SK-N-SH (cell line): ENCODE measurements at regions not wholly inside any gene's neighbourhood (a gene's known extent, or its start where the extent isn't known, plus 50 kb on each side); places are given as distances from the start of the nearest gene placed in this dataset.

Source experiments
- CTCF ChIA-PET: fragments of 300-600, 350-600 bp; formaldehyde crosslinking; extraction: SDS; loops from one replicate; lab custom pipeline; 2021; lab: Yijun Ruan, JAX
- POLR2A ChIA-PET: fragments of 350-600 bp; sonication (Branson Sonifier 250); formaldehyde crosslinking; extraction: SDS; loops from one replicate; lab custom pipeline; 2020; ENCODE audit warnings: antibody characterized with exemption, inconsistent platforms; lab: Yijun Ruan, JAX
- DNase-seq: peaks from one replicate; pipeline ENCODE4 v3.0.0; 2012
- H2AFZ ChIP-seq: fragments of 200-600 bp; sonication (generic); 2 replicates; pipeline ENCODE4 v1.8.1; 2016; ENCODE audit warnings: antibody characterized with exemption, mild to moderate bottlenecking, low read depth
- H3F3A ChIP-seq: fragments of 200-600 bp; sonication (generic); replicated peaks from 2 replicates; pipeline ENCODE3; 2016; ENCODE audit warnings: antibody characterized with exemption, mild to moderate bottlenecking; ENCODE audit not compliant: insufficient read depth
- H3K27ac ChIP-seq, 2 experiments: fragments of 200-500 bp in 1 of 2; fragments of 200-600 bp in 1 of 2; sonication (Bioruptor generic) in 1 of 2; sonication (generic), shearing (Covaris generic) in 1 of 2; 2 replicates each; pipeline versions ENCODE4 v1.5.1 to v1.6.1; 2014 to 2016; ENCODE audit warnings: low read depth in 2 of 2, inconsistent platforms in 1 of 2, low read length in 1 of 2, mild to moderate bottlenecking in 1 of 2, mixed read lengths in 1 of 2
- H3K27me3 ChIP-seq: fragments of 200-600 bp; sonication (generic), shearing (Covaris generic); 2 replicates; pipeline ENCODE4 v1.6.1; 2016; ENCODE audit warnings: mixed run types; ENCODE audit not compliant: insufficient read depth
- H3K36me3 ChIP-seq, 2 experiments: fragments of 200-500 bp in 1 of 2; fragments of 200-600 bp in 1 of 2; sonication (Bioruptor generic) in 1 of 2; sonication (generic) in 1 of 2; replicated peaks in 1 of 2; 2 replicates each; pipeline versions ENCODE3 to v1.5.1; 2014 to 2016; ENCODE audit warnings: low read length in 1 of 2, mild to moderate bottlenecking in 1 of 2; ENCODE audit not compliant: insufficient read depth in 2 of 2, control insufficient read depth in 1 of 2
- H3K4me1 ChIP-seq, 2 experiments: fragments of 200-500 bp in 1 of 2; fragments of 200-600 bp in 1 of 2; sonication (Bioruptor generic) in 1 of 2; sonication (generic), shearing (Covaris generic) in 1 of 2; 2 replicates each; pipeline versions ENCODE4 v1.5.1 to v1.6.1; 2014 to 2016; ENCODE audit warnings: low read depth in 1 of 2, low read length in 1 of 2, mixed run types in 1 of 2; ENCODE audit not compliant: insufficient read depth in 2 of 2, control insufficient read depth in 1 of 2
- H3K4me2 ChIP-seq: fragments of 200-600 bp; sonication (generic), shearing (Covaris generic); 2 replicates; pipeline ENCODE4 v1.6.1; 2017; ENCODE audit warnings: mixed run types
- H3K4me3 ChIP-seq, 2 experiments: fragments of 200-500 bp in 1 of 2; fragments of 200-600 bp in 1 of 2; sonication (Bioruptor generic) in 1 of 2; sonication (generic), shearing (Covaris generic) in 1 of 2; 2 replicates each; pipeline versions ENCODE4 v1.5.1 to v1.8.1; 2014 to 2016; ENCODE audit warnings: low read depth in 2 of 2, inconsistent platforms in 1 of 2, low read length in 1 of 2, mild to moderate bottlenecking in 1 of 2, mixed read lengths in 1 of 2, moderate library complexity in 1 of 2
- H3K79me2 ChIP-seq: fragments of 200-600 bp; sonication (generic); 2 replicates; pipeline ENCODE4 v1.8.1; 2017; ENCODE audit warnings: mild to moderate bottlenecking; ENCODE audit not compliant: insufficient read depth
- H3K9ac ChIP-seq: fragments of 200-600 bp; sonication (generic); 2 replicates; pipeline ENCODE4 v1.6.1; 2017; ENCODE audit warnings: mixed run types
- H3K9me2 ChIP-seq: fragments of 200-600 bp; sonication (generic); 2 replicates; pipeline ENCODE4 v1.6.1; 2017; ENCODE audit warnings: mixed run types
- H3K9me3 ChIP-seq: fragments of 200-600 bp; sonication (generic); 2 replicates; pipeline ENCODE4 v1.6.1; 2017; ENCODE audit warnings: mixed run types, mild to moderate bottlenecking, moderate library complexity
- H4K20me1 ChIP-seq: fragments of 200-600 bp; sonication (generic); 2 replicates; pipeline ENCODE4 v1.6.1; 2017; ENCODE audit warnings: mild to moderate bottlenecking, mixed run types; ENCODE audit not compliant: insufficient read depth
- JUND ChIP-seq: IDR thresholded peaks from 2 replicates; pipeline ENCODE4 v1.4.0; 2012
- MEF2A ChIP-seq: IDR thresholded peaks from 2 replicates; pipeline ENCODE4 v1.4.0; 2012; ENCODE audit warnings: low read depth, borderline replicate concordance
- NFIC ChIP-seq: IDR thresholded peaks from 2 replicates; pipeline ENCODE4 v1.4.0; 2012; ENCODE audit warnings: borderline replicate concordance
- NRF1 ChIP-seq: IDR thresholded peaks from 2 replicates; pipeline ENCODE4 v1.6.1; 2012; ENCODE audit warnings: low read depth, mild to moderate bottlenecking, low read length
- RAD21 ChIP-seq: IDR thresholded peaks from 2 replicates; pipeline ENCODE4 v1.6.1; 2012; ENCODE audit warnings: mild to moderate bottlenecking, low read length
- RFX5 ChIP-seq: IDR thresholded peaks from 2 replicates; pipeline ENCODE4 v1.6.1; 2012; ENCODE audit warnings: mild to moderate bottlenecking, improper control_type of control experiment, low read length
- SIN3A ChIP-seq: IDR thresholded peaks from 2 replicates; pipeline ENCODE4 v1.6.1; 2012; ENCODE audit warnings: low read depth, mild to moderate bottlenecking, low read length, moderate library complexity, borderline replicate concordance
- SMC3 ChIP-seq: IDR thresholded peaks from 2 replicates; pipeline ENCODE4 v1.6.1; 2012; ENCODE audit warnings: low read depth, low read length, improper control_type of control experiment
- TEAD4 ChIP-seq: IDR thresholded peaks from 2 replicates; pipeline ENCODE4 v1.4.0; 2012; ENCODE audit warnings: mild to moderate bottlenecking, borderline replicate concordance; ENCODE audit not compliant: insufficient read depth
- WGBS: methylation state at CpG from one replicate; pipeline ENCODE4 v1.1.6; 2017; ENCODE audit warnings: low lambda C conversion rate; 5-methylcytosine and 5-hydroxymethylcytosine counted together
- TF ChIP-seq, protein P1 (sequence below): fragments of 200-600 bp; sonication (generic); IDR thresholded peaks from 2 replicates; pipeline ENCODE4 v1.6.1; 2017; ENCODE audit warnings: antibody characterized with exemption, mild to moderate bottlenecking, moderate library complexity
- TF ChIP-seq, protein P2 (sequence below): IDR thresholded peaks from 2 replicates; pipeline ENCODE4 v1.4.0; 2012; ENCODE audit warnings: low read depth, borderline replicate concordance
- TF ChIP-seq, protein P3 (sequence below): IDR thresholded peaks from 2 replicates; pipeline ENCODE4 v1.6.1; 2012; ENCODE audit warnings: mild to moderate bottlenecking, low read depth, low read length, moderate library complexity

DNA sequence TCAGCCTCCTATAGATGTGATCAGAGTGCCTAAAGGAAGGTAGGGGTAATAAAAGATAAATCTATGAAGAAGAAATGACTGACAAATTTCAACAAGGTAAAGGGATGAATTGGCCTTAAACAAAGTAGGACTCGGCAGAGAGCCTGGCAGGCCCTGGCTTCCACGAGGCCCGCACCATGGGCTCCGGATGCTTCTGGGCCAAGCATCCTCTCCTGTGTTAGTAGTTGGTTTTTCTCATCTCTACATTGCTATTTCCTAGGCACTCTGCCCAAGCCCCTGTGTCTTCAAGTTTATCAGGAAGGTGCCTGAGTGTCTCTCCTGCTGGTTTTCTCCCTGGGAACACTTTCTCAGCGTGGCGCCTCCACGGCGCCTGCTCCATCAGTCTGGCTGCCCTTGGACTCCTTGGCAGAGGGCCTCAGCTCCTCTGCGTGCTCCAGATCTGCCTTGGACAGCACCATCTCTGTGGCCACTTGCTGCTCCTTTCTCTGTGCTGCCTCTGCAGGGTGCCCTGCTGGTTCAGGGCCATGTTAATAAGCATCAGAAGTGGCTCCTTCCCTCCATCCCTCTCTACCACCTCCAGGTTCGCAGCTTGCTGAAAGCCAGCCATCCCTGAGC is 413.3 kb upstream of the DPP6 start:
- CTCF ChIA-PET, result no interaction called here
- TF ChIP-seq, protein P1, sequence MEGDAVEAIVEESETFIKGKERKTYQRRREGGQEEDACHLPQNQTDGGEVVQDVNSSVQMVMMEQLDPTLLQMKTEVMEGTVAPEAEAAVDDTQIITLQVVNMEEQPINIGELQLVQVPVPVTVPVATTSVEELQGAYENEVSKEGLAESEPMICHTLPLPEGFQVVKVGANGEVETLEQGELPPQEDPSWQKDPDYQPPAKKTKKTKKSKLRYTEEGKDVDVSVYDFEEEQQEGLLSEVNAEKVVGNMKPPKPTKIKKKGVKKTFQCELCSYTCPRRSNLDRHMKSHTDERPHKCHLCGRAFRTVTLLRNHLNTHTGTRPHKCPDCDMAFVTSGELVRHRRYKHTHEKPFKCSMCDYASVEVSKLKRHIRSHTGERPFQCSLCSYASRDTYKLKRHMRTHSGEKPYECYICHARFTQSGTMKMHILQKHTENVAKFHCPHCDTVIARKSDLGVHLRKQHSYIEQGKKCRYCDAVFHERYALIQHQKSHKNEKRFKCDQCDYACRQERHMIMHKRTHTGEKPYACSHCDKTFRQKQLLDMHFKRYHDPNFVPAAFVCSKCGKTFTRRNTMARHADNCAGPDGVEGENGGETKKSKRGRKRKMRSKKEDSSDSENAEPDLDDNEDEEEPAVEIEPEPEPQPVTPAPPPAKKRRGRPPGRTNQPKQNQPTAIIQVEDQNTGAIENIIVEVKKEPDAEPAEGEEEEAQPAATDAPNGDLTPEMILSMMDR, result no peak
- TF ChIP-seq NFIC, result no peak
- TF ChIP-seq JUND, result no peak
- TF ChIP-seq SMC3, result no peak
- TF ChIP-seq TEAD4, result no peak
- TF ChIP-seq, protein P2, sequence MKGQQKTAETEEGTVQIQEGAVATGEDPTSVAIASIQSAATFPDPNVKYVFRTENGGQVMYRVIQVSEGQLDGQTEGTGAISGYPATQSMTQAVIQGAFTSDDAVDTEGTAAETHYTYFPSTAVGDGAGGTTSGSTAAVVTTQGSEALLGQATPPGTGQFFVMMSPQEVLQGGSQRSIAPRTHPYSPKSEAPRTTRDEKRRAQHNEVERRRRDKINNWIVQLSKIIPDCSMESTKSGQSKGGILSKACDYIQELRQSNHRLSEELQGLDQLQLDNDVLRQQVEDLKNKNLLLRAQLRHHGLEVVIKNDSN, result no peak
- TF ChIP-seq RAD21, result no peak
- TF ChIP-seq SIN3A, result no peak

DNA sequence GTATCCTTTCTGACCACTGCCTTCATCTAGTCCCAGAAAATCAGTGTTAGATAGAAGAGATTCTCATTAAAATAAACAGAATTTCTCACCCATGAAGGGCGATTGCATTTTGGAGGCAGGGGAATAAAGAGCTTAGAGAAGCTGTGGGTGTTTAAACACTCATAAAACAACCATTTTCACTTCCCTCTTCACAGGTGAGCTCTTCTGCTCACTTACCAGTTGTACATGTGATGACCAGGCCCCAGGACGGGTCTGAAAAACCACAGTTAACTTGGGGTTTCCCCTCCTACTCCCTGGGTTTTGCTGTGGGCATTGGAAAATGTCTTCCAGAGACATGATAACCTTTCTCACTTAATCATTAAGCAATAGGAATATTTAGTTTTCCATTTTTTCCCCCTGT is 411.6 kb upstream of the DPP6 start:
- Histone ChIP-seq H3K36me3 (no peaks in the 10 kb centered on the region), H3K27ac (no peak overlapping the region), H3K4me3 (no peak overlapping the region), H3K4me2 (no peak overlapping the region), H3K4me1 (no peaks in the 10 kb centered on the region), H2AFZ (no peak overlapping the region), H3K9me3 (peaks cover 34% of the 10 kb centered on the region), H3F3A (no peaks in the 10 kb centered on the region), H3K79me2 (no peaks in the 10 kb centered on the region), H3K9me2 (no peaks in the 10 kb centered on the region), H4K20me1 (no peaks in the 10 kb centered on the region), H3K9ac (no peak overlapping the region), H3K27me3 (no peaks in the 10 kb centered on the region)
- ChIA-PET CTCF (interaction anchor here (1.2 kb wide), 1 partner anchor 12 kb away, joined by 3 read pairs; no protein-coding TSS in a partner anchor), POLR2A (no interaction called here)
- no peak for TF ChIP-seq NRF1
- TF ChIP-seq RFX5, result no peak
- TF ChIP-seq, protein P3, sequence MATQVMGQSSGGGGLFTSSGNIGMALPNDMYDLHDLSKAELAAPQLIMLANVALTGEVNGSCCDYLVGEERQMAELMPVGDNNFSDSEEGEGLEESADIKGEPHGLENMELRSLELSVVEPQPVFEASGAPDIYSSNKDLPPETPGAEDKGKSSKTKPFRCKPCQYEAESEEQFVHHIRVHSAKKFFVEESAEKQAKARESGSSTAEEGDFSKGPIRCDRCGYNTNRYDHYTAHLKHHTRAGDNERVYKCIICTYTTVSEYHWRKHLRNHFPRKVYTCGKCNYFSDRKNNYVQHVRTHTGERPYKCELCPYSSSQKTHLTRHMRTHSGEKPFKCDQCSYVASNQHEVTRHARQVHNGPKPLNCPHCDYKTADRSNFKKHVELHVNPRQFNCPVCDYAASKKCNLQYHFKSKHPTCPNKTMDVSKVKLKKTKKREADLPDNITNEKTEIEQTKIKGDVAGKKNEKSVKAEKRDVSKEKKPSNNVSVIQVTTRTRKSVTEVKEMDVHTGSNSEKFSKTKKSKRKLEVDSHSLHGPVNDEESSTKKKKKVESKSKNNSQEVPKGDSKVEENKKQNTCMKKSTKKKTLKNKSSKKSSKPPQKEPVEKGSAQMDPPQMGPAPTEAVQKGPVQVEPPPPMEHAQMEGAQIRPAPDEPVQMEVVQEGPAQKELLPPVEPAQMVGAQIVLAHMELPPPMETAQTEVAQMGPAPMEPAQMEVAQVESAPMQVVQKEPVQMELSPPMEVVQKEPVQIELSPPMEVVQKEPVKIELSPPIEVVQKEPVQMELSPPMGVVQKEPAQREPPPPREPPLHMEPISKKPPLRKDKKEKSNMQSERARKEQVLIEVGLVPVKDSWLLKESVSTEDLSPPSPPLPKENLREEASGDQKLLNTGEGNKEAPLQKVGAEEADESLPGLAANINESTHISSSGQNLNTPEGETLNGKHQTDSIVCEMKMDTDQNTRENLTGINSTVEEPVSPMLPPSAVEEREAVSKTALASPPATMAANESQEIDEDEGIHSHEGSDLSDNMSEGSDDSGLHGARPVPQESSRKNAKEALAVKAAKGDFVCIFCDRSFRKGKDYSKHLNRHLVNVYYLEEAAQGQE, result no peak
- no peak for TF ChIP-seq MEF2A
- DNase-seq, result no peak
- 0% methylated on average over 2 of the region's 2 CpGs for WGBS

More for the DNA sequence above, 413.3 kb upstream of the DPP6 start:
- 3% methylated on average over 10 of the region's 10 CpGs for WGBS
- Histone ChIP-seq H3K9me2 (no peaks in the 10 kb centered on the region), H3K4me1 (no peaks in the 10 kb centered on the region), H3K27me3 (no peaks in the 10 kb centered on the region), H3K9me3 (peaks cover 26% of the 10 kb centered on the region), H3K27ac (no peak overlapping the region), H4K20me1 (no peaks in the 10 kb centered on the region), H2AFZ (no peak overlapping the region), H3F3A (no peaks in the 10 kb centered on the region), H3K9ac (no peak overlapping the region), H3K36me3 (no peaks in the 10 kb centered on the region), H3K4me2 (no peak overlapping the region), H3K79me2 (no peaks in the 10 kb centered on the region), H3K4me3 (no peak overlapping the region)
- no peak for DNase-seq
- POLR2A ChIA-PET, result no interaction called here
